Breast epithelium (tissue), 4 donors: ENCODE measurements at regions not wholly inside any gene's neighbourhood (a gene's known extent, or its start where the extent isn't known, plus 50 kb on each side); places are given as distances from the start of the nearest gene placed in this dataset.

ENCODE experiments used
- DNase-seq, 2 donors: peaks; one replicate each; pipeline ENCODE4 v3.0.0-alpha.2; 2019; ENCODE audit warnings: low spot score in 2 of 2
- H3K27ac ChIP-seq, 2 donors: fragments of 200-600 bp; sonication (generic) in 1 of 2; one replicate each; pipeline ENCODE4 v1.5.1; 2016 to 2019; ENCODE audit warnings: mild to moderate bottlenecking in 1 of 2
- H3K27me3 ChIP-seq, 2 donors: fragments of 200-600 bp; sonication (generic) in 1 of 2; one replicate each; pipeline versions ENCODE4 v1.5.1 to v1.6.0; 2017 to 2019; ENCODE audit warnings: control low read depth in 1 of 2, mild to moderate bottlenecking in 1 of 2
- H3K36me3 ChIP-seq: fragments of 200-600 bp; one replicate; pipeline ENCODE4 v1.5.1; 2019
- H3K4me1 ChIP-seq, 2 donors: fragments of 200-600 bp; sonication (generic); one replicate each; pipeline ENCODE4 v1.5.1; 2016 to 2019; ENCODE audit warnings: control low read depth in 1 of 2
- H3K4me3 ChIP-seq, 3 donors: fragments of 200-600 bp; sonication (generic); 1 replicate in 2 of 3; 2 replicates in 1 of 3; pipeline ENCODE4 v1.5.1; 2016 to 2019; ENCODE audit warnings: mild to moderate bottlenecking in 3 of 3, moderate library complexity in 2 of 3
- H3K9me3 ChIP-seq, 2 donors: fragments of 200-600 bp; sonication (generic) in 1 of 2; one replicate each; pipeline ENCODE4 v1.5.1; 2016 to 2019; ENCODE audit warnings: control low read depth in 1 of 2
- CTCF ChIP-seq, 3 donors: fragments of 450-650 bp; IDR thresholded peaks; one replicate each; pipeline ENCODE4 v1.5.1; 2016 to 2017; ENCODE audit warnings: antibody characterized with exemption in 3 of 3, mild to moderate bottlenecking in 3 of 3, moderate library complexity in 3 of 3
- POLR2A ChIP-seq: fragments of 450-650 bp; IDR thresholded peaks from one replicate; pipeline ENCODE4 v1.6.1; 2016; ENCODE audit warnings: antibody characterized with exemption, mild to moderate bottlenecking, moderate library complexity
- POLR2AphosphoS5 ChIP-seq, 3 donors: sonication (generic); formaldehyde crosslinking; IDR thresholded peaks; one replicate each; pipeline ENCODE4 v1.6.1; 2017; ENCODE audit warnings: antibody characterized with exemption in 3 of 3
- intact Hi-C: fragments of 100-400 bp; cut with DNase I; formaldehyde crosslinking; loops from one replicate; pipeline ENCODE4 v1.15.1; 2023; ENCODE audit warnings: low total_unique reads

DNA sequence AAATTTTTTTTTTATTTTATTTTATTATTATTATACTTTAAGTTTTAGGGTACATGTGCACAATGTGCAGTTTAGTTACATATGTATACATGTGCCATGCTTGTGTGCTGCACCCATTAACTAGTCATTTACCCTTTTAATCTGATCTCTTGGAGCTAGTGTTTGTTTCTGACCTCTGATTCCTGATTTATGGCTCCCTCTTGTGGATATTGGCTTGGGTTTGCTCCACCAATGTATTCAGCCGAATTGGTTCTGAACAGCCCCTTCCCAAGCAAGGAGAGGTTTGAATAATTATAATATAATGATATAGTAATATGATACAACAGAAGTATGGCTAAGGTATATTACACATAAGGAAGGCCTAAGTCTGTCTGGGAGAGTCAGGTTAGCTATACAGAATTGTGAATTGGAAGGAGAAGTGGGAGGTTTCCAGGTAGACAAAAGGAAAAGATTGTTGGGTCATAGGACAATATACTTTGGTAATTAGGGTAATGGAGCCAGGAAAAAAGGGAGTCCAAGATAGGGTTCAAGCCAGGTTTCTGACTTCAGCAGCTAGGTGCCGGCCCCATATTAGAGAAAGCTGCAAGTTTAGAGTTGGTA is 53.1 kb upstream of the HMCN1 start:
- no peak for TF ChIP-seq POLR2A
- TF ChIP-seq CTCF (IDR thresholded peaks at IDR 0.05), result peak in 2 of 3 donors; percentile 28 to 40
- H3K4me1 ChIP-seq, result no peaks in the 10 kb centered on the region
- H3K9me3 ChIP-seq, result no peaks in the 10 kb centered on the region
- no peaks in the 10 kb centered on the region for H3K27me3 ChIP-seq
- H3K4me3 ChIP-seq, result no peak overlapping the region
- DNase-seq, result no peak
- H3K36me3 ChIP-seq, result no peaks in the 10 kb centered on the region
- intact Hi-C loops, result no loop called here
- no peak overlapping the region for H3K27ac ChIP-seq

GRCh38 chr1:185680453-185680852 is 53.7 kb upstream of the HMCN1 start:
- no peaks in the 10 kb centered on the region for H3K9me3 ChIP-seq
- DNase-seq, result no peak
- no peaks in the 10 kb centered on the region for H3K27me3 ChIP-seq
- no peak for TF ChIP-seq POLR2A
- TF ChIP-seq POLR2AphosphoS5 (IDR thresholded peaks at IDR 0.05), result no peak
- TF ChIP-seq CTCF (IDR thresholded peaks at IDR 0.05), result no peak
- intact Hi-C loops, result no loop called here
- H3K36me3 ChIP-seq, result no peaks in the 10 kb centered on the region
- no peaks in the 10 kb centered on the region for H3K4me1 ChIP-seq
- no peak overlapping the region for H3K27ac ChIP-seq
- H3K4me3 ChIP-seq, result no peak overlapping the region

GRCh38 chr1:185679220-185679619 is 55.0 kb upstream of the HMCN1 start:
- no peaks in the 10 kb centered on the region for H3K27me3 ChIP-seq
- intact Hi-C loops, result no loop called here
- H3K36me3 ChIP-seq, result no peaks in the 10 kb centered on the region
- H3K9me3 ChIP-seq, result no peaks in the 10 kb centered on the region
- H3K4me1 ChIP-seq, result no peaks in the 10 kb centered on the region
- H3K27ac ChIP-seq, result no peak overlapping the region
- no peak overlapping the region for H3K4me3 ChIP-seq
- no peak for DNase-seq
- TF ChIP-seq POLR2AphosphoS5 (IDR thresholded peaks at IDR 0.05) (no peak), CTCF (IDR thresholded peaks at IDR 0.05) (no peak), POLR2A (no peak)

- intact Hi-C loops, result no loop called here
- H3K27ac ChIP-seq, result no peak overlapping the region
- DNase-seq, result no peak
- H3K9me3 ChIP-seq, result no peaks in the 10 kb centered on the region
- TF ChIP-seq POLR2A (no peak), CTCF (IDR thresholded peaks at IDR 0.05) (no peak), POLR2AphosphoS5 (IDR thresholded peaks at IDR 0.05) (no peak)
- H3K27me3 ChIP-seq, result no peaks in the 10 kb centered on the region
- no peaks in the 10 kb centered on the region for H3K4me1 ChIP-seq
- H3K4me3 ChIP-seq, result no peak overlapping the region
- H3K36me3 ChIP-seq, result no peaks in the 10 kb centered on the region
Observed at GRCh38 chr1:185676969-185677368, 57.2 kb upstream of the HMCN1 start.

DNA sequence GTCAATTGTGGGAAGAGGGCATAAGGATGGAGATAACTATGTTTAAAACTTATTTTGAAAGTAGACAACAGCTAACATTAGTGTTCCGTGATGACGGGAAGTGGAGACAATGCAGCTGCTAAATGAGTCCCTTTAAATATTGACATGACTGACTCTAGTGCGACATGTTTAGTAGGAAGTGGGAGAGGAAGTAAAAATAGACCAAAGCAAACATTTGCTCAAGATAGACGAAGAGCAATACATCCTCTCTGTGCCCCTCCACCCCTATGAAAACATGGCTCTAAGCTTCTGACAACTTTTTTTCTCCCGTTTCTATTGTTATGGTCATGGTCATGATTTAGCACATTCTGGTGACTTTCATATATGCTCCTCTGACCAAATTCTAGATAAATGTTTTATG is 60.0 kb upstream of the HMCN1 start:
- H3K4me1 ChIP-seq, result no peaks in the 10 kb centered on the region
- no peaks in the 10 kb centered on the region for H3K27me3 ChIP-seq
- H3K27ac ChIP-seq, result no peak overlapping the region
- TF ChIP-seq POLR2A (no peak), POLR2AphosphoS5 (IDR thresholded peaks at IDR 0.05) (no peak), CTCF (IDR thresholded peaks at IDR 0.05) (no peak)
- no peaks in the 10 kb centered on the region for H3K9me3 ChIP-seq
- H3K4me3 ChIP-seq, result no peak overlapping the region
- intact Hi-C loops, result no loop called here
- DNase-seq, result no peak
- H3K36me3 ChIP-seq, result no peaks in the 10 kb centered on the region
